WERI-Rb-1 (cell line): ENCODE measurements at regions not wholly inside any gene's neighbourhood (a gene's known extent, or its start where the extent isn't known, plus 50 kb on each side); places are given as distances from the start of the nearest gene placed in this dataset.

ENCODE experiments used
- DNase-seq: peaks from one replicate; pipeline ENCODE4 v3.0.0-alpha.2; 2020
- H3K27ac ChIP-seq: fragments of 250-450 bp; sonication (Bioruptor Pico); 2 replicates; pipeline ENCODE4 v1.5.1; 2020; ENCODE audit warnings: mild to moderate bottlenecking, moderate library complexity
- H3K27me3 ChIP-seq: fragments of 250-450 bp; sonication (Bioruptor Pico); 2 replicates; pipeline ENCODE4 v1.5.1; 2021; ENCODE audit warnings: mild to moderate bottlenecking, low read depth, moderate library complexity; ENCODE audit not compliant: insufficient read depth, severe bottlenecking
- H3K36me3 ChIP-seq: fragments of 250-450 bp; sonication (Bioruptor Pico); 2 replicates; pipeline ENCODE4 v1.5.1; 2020; ENCODE audit warnings: mild to moderate bottlenecking, moderate library complexity
- H3K4me3 ChIP-seq: 2 replicates; pipeline ENCODE4 v1.5.1; 2011; ENCODE audit warnings: low read depth, mild to moderate bottlenecking, control low read depth, low read length
- H3K9me3 ChIP-seq: fragments of 250-450 bp; sonication (Bioruptor Pico); 2 replicates; pipeline ENCODE4 v1.5.1; 2021; ENCODE audit warnings: mild to moderate bottlenecking, moderate library complexity; ENCODE audit not compliant: severe bottlenecking
- CTCF ChIP-seq: IDR thresholded peaks from 2 replicates; pipeline ENCODE4 v1.5.1; 2011; ENCODE audit warnings: low read depth, mild to moderate bottlenecking, control low read depth, inconsistent platforms, low read length

- H3K36me3 ChIP-seq = no peaks in the 10 kb centered on the region
- no peaks in the 10 kb centered on the region for H3K27me3 ChIP-seq
- no peak overlapping the region for H3K27ac ChIP-seq
- H3K9me3 ChIP-seq = no peaks in the 10 kb centered on the region
- DNase-seq = no peak
- TF ChIP-seq CTCF = no peak
- H3K4me3 ChIP-seq = no peak overlapping the region
These were observed 84.0 kb upstream of the FAM3C start for GRCh38 chr7:121480058-121480457.

DNA sequence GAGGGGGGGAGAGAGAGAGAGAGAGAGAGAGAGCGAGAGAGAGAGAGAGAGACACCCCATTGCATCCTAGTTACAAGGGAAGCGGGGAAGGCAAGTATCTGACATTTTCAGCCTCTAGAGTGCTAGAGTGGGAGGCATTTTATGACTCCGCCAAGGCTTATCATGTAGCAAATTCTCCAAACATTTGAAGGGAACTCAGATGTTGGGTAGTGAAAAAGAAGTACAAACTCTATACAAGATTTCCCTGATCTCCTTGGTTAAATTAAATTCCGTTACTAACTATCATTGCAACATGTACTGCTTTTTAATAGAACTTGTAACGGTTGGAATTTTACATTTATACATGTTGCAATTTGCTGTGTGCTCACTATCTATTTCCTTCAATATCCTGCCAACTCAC lies 83.4 kb upstream of the FAM3C start:
- DNase-seq = no peak
- Histone ChIP-seq H3K27me3 (no peaks in the 10 kb centered on the region), H3K27ac (no peak overlapping the region), H3K9me3 (no peaks in the 10 kb centered on the region), H3K4me3 (no peak overlapping the region), H3K36me3 (no peaks in the 10 kb centered on the region)
- TF ChIP-seq CTCF = no peak

GRCh38 chr7:121475806-121476205 lies 79.7 kb upstream of the FAM3C start:
- no peak for DNase-seq

GRCh38 chr7:121474301-121474673 lies 78.2 kb upstream of the FAM3C start:
- TF ChIP-seq CTCF = no peak
- H3K27ac ChIP-seq = no peak overlapping the region
- H3K27me3 ChIP-seq = no peaks in the 10 kb centered on the region
- no peak for DNase-seq
- H3K9me3 ChIP-seq = no peaks in the 10 kb centered on the region
- no peak overlapping the region for H3K4me3 ChIP-seq
- no peaks in the 10 kb centered on the region for H3K36me3 ChIP-seq

More at GRCh38 chr7:121475806-121476205, 79.7 kb upstream of the FAM3C start:
- no peak overlapping the region for H3K27ac ChIP-seq
- no peaks in the 10 kb centered on the region for H3K36me3 ChIP-seq
- TF ChIP-seq CTCF = no peak
- no peaks in the 10 kb centered on the region for H3K9me3 ChIP-seq
- no peaks in the 10 kb centered on the region for H3K27me3 ChIP-seq
- H3K4me3 ChIP-seq = no peak overlapping the region

- Histone ChIP-seq H3K9me3 (no peaks in the 10 kb centered on the region), H3K4me3 (no peak overlapping the region), H3K27me3 (no peaks in the 10 kb centered on the region), H3K27ac (no peak overlapping the region), H3K36me3 (no peaks in the 10 kb centered on the region)
- no peak for DNase-seq
- TF ChIP-seq CTCF = no peak
These were observed 77.7 kb upstream of the FAM3C start for GRCh38 chr7:121473645-121474300.

DNA sequence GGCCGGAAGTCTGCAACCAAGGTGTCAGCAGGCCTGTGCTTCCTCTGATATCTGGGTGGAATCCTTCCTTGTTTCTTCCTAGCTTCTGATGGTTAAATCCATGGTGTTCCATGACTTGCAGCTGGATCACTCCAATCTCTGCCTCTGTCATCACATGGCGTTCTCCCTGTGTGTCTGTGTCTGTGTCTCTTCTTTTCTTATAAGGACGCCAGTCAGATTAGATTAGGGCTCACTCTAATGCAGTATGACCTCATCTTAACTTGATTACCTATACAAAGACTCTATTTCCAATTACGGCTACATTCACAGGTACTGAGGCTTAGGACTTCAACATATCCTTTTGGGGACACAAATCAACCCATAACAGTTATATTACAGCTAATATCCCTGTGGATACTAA lies 70.3 kb upstream of the FAM3C start:
- no peak for TF ChIP-seq CTCF
- Histone ChIP-seq H3K27ac (no peak overlapping the region), H3K4me3 (no peak overlapping the region), H3K27me3 (peaks cover 23% of the 10 kb centered on the region), H3K36me3 (no peaks in the 10 kb centered on the region), H3K9me3 (no peaks in the 10 kb centered on the region)
- DNase-seq = no peak
